Tibial nerve (tissue), 4 donors: ENCODE measurements at regions not wholly inside any gene's neighbourhood (a gene's known extent, or its start where the extent isn't known, plus 50 kb on each side); places are given as distances from the start of the nearest gene placed in this dataset.

Experiments
- DNase-seq, 2 donors: peaks; one replicate each; pipeline ENCODE4 v3.0.0-alpha.2; 2019; ENCODE audit warnings: low spot score in 2 of 2
- H3K27ac ChIP-seq, 4 donors: fragments of 200-600 bp; sonication (generic) in 3 of 4; one replicate each; pipeline ENCODE4 v1.5.1; 2017 to 2019; ENCODE audit warnings: mild to moderate bottlenecking in 1 of 4
- H3K27me3 ChIP-seq, 2 donors: fragments of 200-600 bp; sonication (generic) in 1 of 2; one replicate each; pipeline versions ENCODE4 v1.5.1 to v1.6.0; 2017 to 2019
- H3K36me3 ChIP-seq, 3 donors: fragments of 200-600 bp; sonication (generic); one replicate each; pipeline ENCODE4 v1.5.1; 2018 to 2019
- H3K4me1 ChIP-seq, 4 donors: fragments of 200-600 bp; sonication (generic) in 3 of 4; one replicate each; pipeline ENCODE4 v1.5.1; 2017 to 2019
- H3K4me3 ChIP-seq, 4 donors: fragments of 200-600 bp; sonication (generic) in 3 of 4; one replicate each; pipeline ENCODE4 v1.5.1; 2017 to 2019; ENCODE audit warnings: mild to moderate bottlenecking in 1 of 4, moderate library complexity in 1 of 4
- H3K9me3 ChIP-seq, 4 donors: fragments of 200-600 bp; sonication (generic) in 3 of 4; one replicate each; pipeline ENCODE4 v1.5.1; 2017 to 2019
- CTCF ChIP-seq, 5 experiments: fragments of 200-600 bp in 3 of 5; fragments of 450-650 bp in 2 of 5; sonication (generic) in 3 of 5; IDR thresholded peaks; one replicate each; pipeline ENCODE4 v1.5.1; 2016 to 2019; ENCODE audit warnings: antibody characterized with exemption in 5 of 5, mild to moderate bottlenecking in 3 of 5, moderate library complexity in 2 of 5
- EP300 ChIP-seq, 2 donors: sonication (generic); formaldehyde crosslinking; IDR thresholded peaks; one replicate each; pipeline ENCODE4 v1.6.1; 2017; ENCODE audit warnings: antibody characterized with exemption in 2 of 2, mild to moderate bottlenecking in 1 of 2
- POLR2A ChIP-seq, 2 donors: fragments of 450-650 bp; IDR thresholded peaks; one replicate each; pipeline ENCODE4 v1.6.1; 2017; ENCODE audit warnings: antibody characterized with exemption in 2 of 2, mild to moderate bottlenecking in 2 of 2, moderate library complexity in 2 of 2
- WGBS, 2 donors: methylation state at CpG; one replicate each; pipeline ENCODE4 v1.1.5; 2018; 5-methylcytosine and 5-hydroxymethylcytosine counted together

- no peaks in the 10 kb centered on the region for H3K9me3 ChIP-seq
- H3K27ac ChIP-seq, result no peak overlapping the region
- no peaks in the 10 kb centered on the region for H3K36me3 ChIP-seq
- H3K27me3 ChIP-seq, result no peaks in the 10 kb centered on the region
- peaks cover 0 to 30% (median 25%) of the 10 kb centered on the region in 4 donors for H3K4me1 ChIP-seq
- H3K4me3 ChIP-seq, result no peak overlapping the region
- 75 to 76% methylated on average over 4 of the region's 4 CpGs for WGBS, 2 donors
- no peak for TF ChIP-seq EP300 (IDR thresholded peaks at IDR 0.05)
- TF ChIP-seq CTCF (IDR thresholded peaks at IDR 0.05), result no peak
- TF ChIP-seq POLR2A (IDR thresholded peaks at IDR 0.05), result no peak
- no peak for DNase-seq
Measured at GRCh38 chr3:177541541-177541940, 344.3 kb upstream of the TBL1XR1 start.

- Histone ChIP-seq H3K36me3 (no peaks in the 10 kb centered on the region), H3K27ac (no peak overlapping the region), H3K9me3 (no peaks in the 10 kb centered on the region), H3K4me1 (no peaks in the 10 kb centered on the region), H3K4me3 (no peak overlapping the region), H3K27me3 (no peaks in the 10 kb centered on the region)
- no peak for TF ChIP-seq EP300 (IDR thresholded peaks at IDR 0.05)
- no peak for TF ChIP-seq POLR2A (IDR thresholded peaks at IDR 0.05)
- no peak for TF ChIP-seq CTCF (IDR thresholded peaks at IDR 0.05)
- WGBS, 2 donors, result 86 to 89% methylated on average over 3 of the region's 3 CpGs
- DNase-seq, result no peak
Measured at GRCh38 chr3:177545964-177546363, 348.7 kb upstream of the TBL1XR1 start.

GRCh38 chr3:177547711-177548350 is 350.5 kb upstream of the TBL1XR1 start:
- Histone ChIP-seq H3K27ac (no peak overlapping the region), H3K9me3 (no peaks in the 10 kb centered on the region), H3K36me3 (no peaks in the 10 kb centered on the region), H3K27me3 (no peaks in the 10 kb centered on the region), H3K4me1 (peaks cover 0 to 6% (median under 1%) of the 10 kb centered on the region in 4 donors), H3K4me3 (no peak overlapping the region)
- no peak for TF ChIP-seq CTCF (IDR thresholded peaks at IDR 0.05)
- TF ChIP-seq EP300 (IDR thresholded peaks at IDR 0.05), result no peak
- no peak for TF ChIP-seq POLR2A (IDR thresholded peaks at IDR 0.05)
- 75 to 76% methylated on average over 13 of the region's 13 CpGs for WGBS, 2 donors
- no peak for DNase-seq

- TF ChIP-seq POLR2A (IDR thresholded peaks at IDR 0.05), result no peak
- TF ChIP-seq EP300 (IDR thresholded peaks at IDR 0.05), result no peak
- TF ChIP-seq CTCF (IDR thresholded peaks at IDR 0.05), result no peak
- DNase-seq, result no peak
- H3K9me3 ChIP-seq, result no peaks in the 10 kb centered on the region
- no peak overlapping the region for H3K4me3 ChIP-seq
- no peaks in the 10 kb centered on the region for H3K36me3 ChIP-seq
- no peak overlapping the region for H3K27ac ChIP-seq
- 97 to 100% methylated on average over 1 of the region's 1 CpG for WGBS, 2 donors
- H3K4me1 ChIP-seq, result peaks cover 0 to 25% (median 5%) of the 10 kb centered on the region in 4 donors
- no peaks in the 10 kb centered on the region for H3K27me3 ChIP-seq
Measured at GRCh38 chr3:177550667-177551066, 353.4 kb upstream of the TBL1XR1 start.

- WGBS, 2 donors, result 87 to 90% methylated on average over 4 of the region's 4 CpGs
- peaks cover 0 to 25% (median 5%) of the 10 kb centered on the region in 4 donors for H3K4me1 ChIP-seq
Measured at GRCh38 chr3:177551431-177551836, 354.2 kb upstream of the TBL1XR1 start.

More at GRCh38 chr3:177551431-177551836, 354.2 kb upstream of the TBL1XR1 start:
- Histone ChIP-seq H3K27me3 (no peaks in the 10 kb centered on the region), H3K4me3 (no peak overlapping the region), H3K27ac (no peak overlapping the region), H3K36me3 (no peaks in the 10 kb centered on the region), H3K9me3 (no peaks in the 10 kb centered on the region)
- no peak for TF ChIP-seq CTCF (IDR thresholded peaks at IDR 0.05)
- TF ChIP-seq POLR2A (IDR thresholded peaks at IDR 0.05), result no peak
- TF ChIP-seq EP300 (IDR thresholded peaks at IDR 0.05), result no peak
- DNase-seq, result no peak
